ENCODE measurements at regions not wholly inside any gene's neighbourhood (a gene's known extent, or its start where the extent isn't known, plus 50 kb on each side); places are given as distances from the start of the nearest gene placed in this dataset.

DNA sequence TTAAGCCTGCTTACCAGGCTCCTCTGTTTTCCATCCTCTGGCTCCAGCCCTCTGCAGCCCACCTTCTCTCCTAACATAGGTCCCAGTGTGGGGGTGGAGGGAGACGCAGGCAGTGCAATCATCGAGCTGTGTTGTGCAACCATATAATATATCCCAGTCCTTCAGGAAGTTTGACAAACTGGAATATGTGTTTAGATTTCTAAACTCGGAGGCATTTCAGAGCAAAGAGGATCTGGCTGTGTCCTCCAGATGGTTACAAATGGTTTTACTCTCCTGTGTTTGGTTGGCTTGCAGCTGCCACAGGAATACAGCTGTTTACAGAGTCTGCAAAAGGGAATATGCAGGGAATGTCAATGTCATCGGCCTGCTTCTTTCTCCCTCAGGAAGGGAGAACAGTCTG, 195.3 kb upstream of the LNX1 start:
- Histone ChIP-seq H3K9me3 (no peaks in the 10 kb centered on the region), H3K27ac (no peak overlapping the region), H3K27me3 (no peaks in the 10 kb centered on the region), H3K4me3 (replicated peaks in 1 of 3) (no peak overlapping the region), H3K36me3 (no peaks in the 10 kb centered on the region), H3K4me1 (no peaks in the 10 kb centered on the region)
- TF ChIP-seq CTCF (IDR thresholded peaks at IDR 0.05) (no peak), POLR2A (IDR thresholded peaks at IDR 0.05) (no peak)
- intact Hi-C loops (cut with DNase I), result no loop called here
- DNase-seq, result no peak
- 69 to 79% methylated on average over 4 of the region's 4 CpGs for WGBS, 2 donors

- Histone ChIP-seq H3K36me3 (no peaks in the 10 kb centered on the region), H3K4me1 (no peaks in the 10 kb centered on the region), H3K9me3 (no peaks in the 10 kb centered on the region), H3K27me3 (no peaks in the 10 kb centered on the region), H3K27ac (no peak overlapping the region), H3K4me3 (replicated peaks in 1 of 3) (no peak overlapping the region)
- intact Hi-C loops (cut with DNase I), result no loop called here
- no peak for TF ChIP-seq POLR2A (IDR thresholded peaks at IDR 0.05)
- no peak for TF ChIP-seq CTCF (IDR thresholded peaks at IDR 0.05)
- WGBS, 2 donors, result 63 to 66% methylated on average over 6 of the region's 6 CpGs
- DNase-seq, result no peak
These were observed 194.7 kb upstream of the LNX1 start for GRCh38 chr4:53785996-53786395.

DNA sequence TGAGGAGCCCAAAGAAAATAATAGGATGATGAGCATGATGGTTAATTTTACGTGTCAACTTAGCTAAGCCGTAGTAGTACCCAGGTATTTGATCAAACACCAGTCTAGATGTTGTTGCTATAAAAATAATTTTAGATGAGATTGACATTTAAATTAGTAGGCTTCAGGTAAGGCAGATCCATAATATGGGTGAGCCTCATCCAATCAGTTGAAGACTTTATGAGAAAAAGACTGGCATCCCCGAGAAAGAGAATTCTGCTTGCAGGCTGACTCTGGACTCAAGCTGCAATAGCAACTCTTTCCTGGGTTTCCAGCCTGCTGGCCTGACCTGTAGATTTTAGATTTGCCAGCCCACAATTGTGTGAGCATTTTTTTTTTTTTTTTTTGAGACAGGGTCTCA, 192.8 kb upstream of the LNX1 start:
- Histone ChIP-seq H3K9me3 (no peaks in the 10 kb centered on the region), H3K4me1 (no peaks in the 10 kb centered on the region), H3K27me3 (no peaks in the 10 kb centered on the region), H3K27ac (no peak overlapping the region), H3K36me3 (no peaks in the 10 kb centered on the region), H3K4me3 (replicated peaks in 1 of 3) (no peak overlapping the region)
- no peak for DNase-seq
- WGBS, 2 donors, result 98% methylated on average over 3 of the region's 3 CpGs
- intact Hi-C loops (cut with DNase I), result no loop called here
- TF ChIP-seq CTCF (IDR thresholded peaks at IDR 0.05), result no peak
- TF ChIP-seq POLR2A (IDR thresholded peaks at IDR 0.05), result no peak

GRCh38 chr4:53783208-53783859, 192.0 kb upstream of the LNX1 start:
- TF ChIP-seq CTCF (IDR thresholded peaks at IDR 0.05), result no peak
- TF ChIP-seq POLR2A (IDR thresholded peaks at IDR 0.05), result no peak
- Histone ChIP-seq H3K27me3 (no peaks in the 10 kb centered on the region), H3K4me1 (no peaks in the 10 kb centered on the region), H3K4me3 (replicated peaks in 1 of 3) (no peak overlapping the region), H3K27ac (no peak overlapping the region), H3K9me3 (no peaks in the 10 kb centered on the region), H3K36me3 (no peaks in the 10 kb centered on the region)
- intact Hi-C loops (cut with DNase I), result no loop called here
- 0 to 83% methylated on average over 1 of the region's 1 CpG for WGBS, 2 donors
- no peak for DNase-seq

GRCh38 chr4:53782458-53782845, 191.2 kb upstream of the LNX1 start:
- intact Hi-C loops (cut with DNase I), result no loop called here
- no peak overlapping the region for H3K4me3 ChIP-seq (replicated peaks in 1 of 3)
- H3K4me1 ChIP-seq, result no peaks in the 10 kb centered on the region
- no peaks in the 10 kb centered on the region for H3K36me3 ChIP-seq
- H3K27me3 ChIP-seq, result no peaks in the 10 kb centered on the region
- no peak overlapping the region for H3K27ac ChIP-seq
- no peaks in the 10 kb centered on the region for H3K9me3 ChIP-seq
- no peak for DNase-seq
- TF ChIP-seq CTCF (IDR thresholded peaks at IDR 0.05) (no peak), POLR2A (IDR thresholded peaks at IDR 0.05) (no peak)
- 31 to 41% methylated on average over 2 of the region's 2 CpGs for WGBS, 2 donors
